HG03064 (cell line): ENCODE measurements at regions not wholly inside any gene's neighbourhood (a gene's known extent, or its start where the extent isn't known, plus 50 kb on each side); places are given as distances from the start of the nearest gene placed in this dataset.

ENCODE experiments used
- ATAC-seq: cut with Tn5 transposase; IDR thresholded peaks from one replicate; pipeline ENCODE4 v1.9.1; 2021; ENCODE audit warnings: low read depth; ENCODE audit not compliant: unreplicated experiment

DNA sequence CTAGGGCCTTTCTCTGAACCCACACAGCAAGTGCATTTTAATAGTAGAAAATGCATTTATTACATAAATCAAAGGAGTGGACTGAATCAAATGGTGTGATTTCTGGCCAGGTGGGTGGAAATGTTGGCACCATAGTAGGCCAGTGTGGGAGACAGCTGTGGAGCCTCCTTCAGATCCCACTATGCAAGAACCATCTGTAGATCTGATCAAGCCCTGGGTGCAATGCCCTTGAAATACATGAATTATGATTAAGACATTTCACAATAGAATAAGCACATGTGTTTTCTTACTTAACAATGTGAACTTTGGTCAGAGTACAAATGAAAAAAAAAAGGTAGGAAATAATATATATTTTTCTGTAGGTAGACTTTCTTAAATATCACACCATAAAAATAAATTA is 204.3 kb downstream of the PCDH7 start:
- ATAC-seq, result no peak

GRCh38 chr4:30929649-30930048 is 209.5 kb downstream of the PCDH7 start:
- no peak for ATAC-seq

GRCh38 chr4:30930276-30930675 is 210.1 kb downstream of the PCDH7 start:
- no peak for ATAC-seq

DNA sequence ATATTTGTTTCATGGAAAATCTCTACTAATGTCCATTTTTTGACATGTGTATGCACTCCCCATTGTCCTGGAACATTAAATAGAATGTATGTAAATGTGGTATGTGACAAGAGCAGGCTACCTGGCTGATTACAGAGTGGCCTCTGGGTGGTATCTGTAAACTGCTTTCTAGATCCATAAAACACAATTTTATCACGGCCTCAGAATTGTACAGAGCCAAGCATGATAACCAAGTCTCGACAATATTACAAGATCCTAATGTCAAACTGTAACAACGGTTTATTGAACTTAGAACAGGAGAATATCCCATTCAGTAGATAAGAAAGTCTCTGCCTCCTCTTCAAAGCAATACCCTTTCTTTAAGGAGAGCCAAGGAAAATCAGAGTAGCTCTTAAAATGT is 212.4 kb downstream of the PCDH7 start:
- ATAC-seq, result no peak

DNA sequence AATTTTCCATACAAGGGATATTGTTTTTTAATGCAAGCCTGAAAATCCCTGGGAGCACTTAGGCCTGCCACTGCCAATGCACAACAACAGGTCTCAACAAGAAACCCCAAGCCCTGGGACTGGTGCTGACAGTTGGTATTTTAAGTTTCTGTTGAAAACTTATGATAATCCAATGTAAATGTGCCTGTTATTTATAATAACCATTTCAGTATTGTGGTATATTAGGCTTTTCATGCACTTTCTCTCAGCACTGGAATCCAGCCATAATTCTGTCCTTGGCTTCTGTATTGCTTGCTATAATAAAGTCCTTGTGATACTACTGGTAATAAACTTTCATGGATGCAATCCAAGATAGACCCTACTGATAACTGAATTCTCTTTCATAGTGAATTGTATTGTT is 218.9 kb downstream of the PCDH7 start:
- ATAC-seq, result no peak

- no peak for ATAC-seq
Measured at GRCh38 chr4:30939684-30940083, 219.5 kb downstream of the PCDH7 start.

- ATAC-seq, result no peak
Measured at GRCh38 chr4:30941641-30942040, 221.5 kb downstream of the PCDH7 start.

DNA sequence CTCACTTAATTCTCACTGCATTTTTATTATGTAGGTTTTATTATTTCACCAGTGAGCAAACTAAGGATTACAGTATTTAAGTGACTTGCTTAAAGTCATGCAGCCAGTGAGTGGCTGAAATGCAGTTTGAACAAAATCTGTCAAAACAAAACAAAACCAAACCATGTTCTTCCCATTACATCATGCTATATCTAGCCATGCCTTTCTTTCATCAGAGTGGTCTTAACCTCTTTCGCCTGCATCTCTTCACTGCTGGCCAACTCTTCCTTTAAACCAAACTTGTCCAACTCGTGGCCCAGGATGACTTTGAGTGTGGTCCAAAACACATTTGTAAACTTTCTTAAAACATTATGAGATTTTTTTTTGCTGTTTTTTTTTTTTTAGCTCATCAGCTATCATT is 223.2 kb downstream of the PCDH7 start:
- ATAC-seq, result no peak

DNA sequence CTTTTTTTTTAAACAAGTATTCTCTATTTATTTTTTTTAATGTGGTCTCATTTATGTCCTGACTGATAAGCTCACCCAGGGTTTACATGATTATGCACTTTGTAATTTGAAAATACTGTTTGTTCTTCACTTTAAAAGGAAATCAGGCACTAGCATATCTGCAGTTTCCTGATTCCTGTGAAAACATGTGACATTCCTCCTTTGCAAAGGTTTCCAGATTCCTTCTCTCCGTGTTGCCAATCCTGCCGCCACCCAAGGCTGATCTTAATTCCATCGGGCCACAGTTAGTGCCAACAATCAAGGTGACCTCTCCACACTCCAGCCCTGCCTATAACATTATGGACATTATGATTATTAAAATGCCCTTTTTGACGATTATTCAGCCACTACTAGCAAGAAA is 225.4 kb downstream of the PCDH7 start:
- no peak for ATAC-seq

DNA sequence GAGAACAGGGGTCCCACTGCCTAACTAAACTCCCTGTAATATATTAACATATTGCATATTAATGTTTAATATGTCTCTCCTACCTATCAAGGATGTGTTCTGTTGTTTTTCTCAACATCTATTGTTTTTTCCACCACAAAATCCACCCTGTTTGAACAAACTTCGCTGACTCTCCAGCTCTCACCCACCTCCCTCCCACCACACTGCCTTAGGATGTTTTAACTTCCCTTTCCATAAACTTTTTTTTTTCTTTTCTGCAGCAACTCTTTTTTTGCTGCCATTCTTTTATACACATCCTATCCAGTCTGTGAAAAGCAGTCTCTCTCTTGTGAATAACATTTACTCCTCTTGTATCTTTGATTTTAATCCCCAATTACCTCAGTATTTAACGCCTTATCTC is 226.1 kb downstream of the PCDH7 start:
- no peak for ATAC-seq

DNA sequence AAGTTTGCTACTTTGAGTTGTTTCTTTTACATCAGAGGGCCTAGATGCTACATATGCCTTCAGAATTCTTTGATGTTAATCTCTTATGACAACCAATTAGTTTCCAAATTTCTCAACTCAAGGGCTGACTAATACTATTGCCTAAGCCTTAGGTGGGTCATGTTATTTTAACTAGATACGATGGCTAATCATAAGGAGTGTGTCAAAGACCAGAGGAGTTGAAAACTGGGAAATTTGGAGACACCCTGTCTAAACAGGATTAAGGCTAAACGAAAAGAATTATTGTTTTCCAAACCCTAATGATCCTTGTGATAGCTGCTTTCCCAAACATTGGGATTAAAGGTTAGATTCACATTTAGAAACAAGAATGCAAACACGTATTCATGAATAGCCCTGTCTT is 228.5 kb downstream of the PCDH7 start:
- no peak for ATAC-seq

DNA sequence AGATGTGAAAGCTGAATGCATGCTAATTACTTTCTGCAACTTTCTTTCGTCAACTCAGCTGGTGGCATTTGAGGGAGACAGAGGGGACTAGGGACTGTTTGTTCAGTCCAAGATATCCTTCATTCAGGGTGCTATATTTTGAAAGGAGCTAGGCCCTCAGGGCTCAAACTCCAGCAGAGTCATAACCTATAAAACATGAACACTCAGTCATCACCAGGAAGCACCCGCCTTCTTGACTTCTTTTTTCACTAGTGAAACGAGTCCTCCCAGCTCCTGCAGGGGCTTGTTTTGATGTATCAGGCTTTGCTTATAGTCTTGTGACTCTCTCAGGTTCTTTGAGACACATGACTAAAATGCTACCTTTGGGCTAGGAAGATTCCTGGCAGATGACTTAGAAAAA is 230.6 kb downstream of the PCDH7 start:
- ATAC-seq, result no peak

DNA sequence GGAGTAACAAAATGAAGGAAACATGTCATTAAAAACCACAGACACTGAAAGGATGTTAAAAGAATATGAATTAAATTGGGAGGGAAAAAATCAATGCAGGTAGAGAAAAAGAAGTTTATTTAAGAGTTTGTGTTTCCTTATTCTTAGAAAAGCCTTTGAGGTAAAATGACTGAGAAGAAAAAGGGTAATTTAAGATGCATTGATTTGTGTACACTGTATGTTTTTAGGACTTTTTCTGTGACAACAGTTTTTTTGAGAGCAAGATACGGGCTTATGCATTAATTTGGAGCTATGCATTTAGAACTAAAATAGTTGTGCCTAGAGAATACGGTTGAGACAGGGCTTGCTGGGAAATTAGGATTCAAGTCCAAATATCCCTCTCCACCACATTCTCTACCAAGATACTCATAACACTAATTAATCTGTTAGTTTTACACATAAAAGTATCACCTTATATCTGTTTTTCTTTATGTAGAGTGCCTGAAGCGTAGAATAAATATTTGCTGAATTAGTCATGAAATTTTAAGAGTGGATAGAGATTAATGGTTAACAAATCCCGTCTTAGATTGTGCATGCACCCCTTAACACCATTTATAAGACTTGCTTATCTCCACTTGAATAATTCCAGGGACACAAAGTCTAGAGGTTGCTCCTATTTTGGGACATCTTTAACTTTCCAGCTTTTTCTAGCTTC is 232.5 kb downstream of the PCDH7 start:
- no peak for ATAC-seq

DNA sequence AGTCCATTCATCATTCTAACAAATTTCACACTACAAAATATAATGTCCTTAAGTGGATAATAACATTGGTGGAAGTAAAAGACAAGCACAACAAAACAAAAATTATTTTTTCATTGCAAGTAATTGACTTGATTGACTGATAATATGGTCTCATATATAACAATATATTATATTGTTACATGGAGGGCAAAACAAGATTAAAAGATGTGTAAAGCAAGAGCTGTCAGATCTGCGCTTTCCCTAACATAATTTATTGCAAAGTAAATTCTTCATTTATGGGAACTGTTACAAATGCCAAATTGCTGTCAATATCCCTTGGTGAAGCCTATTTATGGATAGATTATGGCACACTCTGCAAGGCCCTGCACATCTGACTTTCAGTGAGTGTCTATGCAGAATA is 233.6 kb downstream of the PCDH7 start:
- ATAC-seq, result no peak

DNA sequence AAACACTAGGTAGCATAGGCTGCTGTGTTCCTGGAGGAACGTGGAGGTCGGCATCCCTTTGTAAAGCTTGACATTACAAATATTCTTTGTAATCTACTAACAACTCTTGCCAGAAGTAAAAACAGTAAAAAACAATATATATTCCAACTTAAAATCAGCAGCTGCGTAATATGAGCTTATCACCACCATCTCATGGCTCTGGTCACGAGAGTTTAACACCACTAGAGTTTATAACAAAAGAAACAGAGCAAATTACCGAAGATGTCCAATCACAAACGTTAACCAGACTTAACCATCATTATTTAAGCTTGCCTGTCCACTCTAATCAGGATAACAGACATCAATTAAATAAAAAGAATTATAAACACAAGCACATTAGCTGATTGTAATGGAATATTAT is 236.7 kb downstream of the PCDH7 start:
- ATAC-seq, result no peak

- no peak for ATAC-seq
Measured at GRCh38 chr4:30957706-30958105, 237.5 kb downstream of the PCDH7 start.

DNA sequence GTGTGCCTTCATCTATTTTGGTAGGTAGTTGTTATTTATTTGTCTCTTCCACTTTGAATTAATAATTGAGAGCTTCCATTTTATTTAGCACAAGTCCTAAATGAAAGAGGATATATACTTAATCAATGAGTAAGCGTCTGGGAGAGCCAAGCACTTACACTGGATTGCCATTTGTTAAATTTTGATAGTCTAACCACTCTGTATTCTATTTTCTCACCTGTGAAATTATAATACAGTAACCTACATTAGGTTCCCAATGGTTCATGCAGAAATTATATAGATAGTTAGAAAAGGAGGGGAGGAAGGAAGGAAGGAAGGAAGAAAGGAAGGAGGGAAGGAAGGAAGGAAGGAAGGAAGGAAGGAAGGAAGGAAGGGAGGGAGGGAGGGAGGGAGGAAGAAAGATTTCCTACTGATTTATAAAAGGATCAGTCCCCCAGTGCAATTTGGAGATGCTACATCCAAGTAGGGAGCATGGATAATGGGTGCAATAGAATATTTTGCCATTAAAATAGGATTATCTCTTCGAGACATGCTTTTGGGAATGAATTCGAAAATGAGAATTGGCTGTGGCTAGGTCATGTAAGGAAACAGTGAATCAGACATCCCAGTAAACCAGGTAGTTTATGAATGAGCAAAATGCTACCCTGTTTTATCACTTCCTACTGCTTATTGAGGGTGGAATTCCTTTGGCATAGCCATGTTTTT is 239.8 kb downstream of the PCDH7 start:
- no peak for ATAC-seq

GRCh38 chr4:30962939-30963338 is 242.8 kb downstream of the PCDH7 start:
- no peak for ATAC-seq

GRCh38 chr4:30968926-30969325 is 248.8 kb downstream of the PCDH7 start:
- ATAC-seq, result no peak

- no peak for ATAC-seq
Measured at GRCh38 chr4:30972542-30972941, 252.4 kb downstream of the PCDH7 start.

DNA sequence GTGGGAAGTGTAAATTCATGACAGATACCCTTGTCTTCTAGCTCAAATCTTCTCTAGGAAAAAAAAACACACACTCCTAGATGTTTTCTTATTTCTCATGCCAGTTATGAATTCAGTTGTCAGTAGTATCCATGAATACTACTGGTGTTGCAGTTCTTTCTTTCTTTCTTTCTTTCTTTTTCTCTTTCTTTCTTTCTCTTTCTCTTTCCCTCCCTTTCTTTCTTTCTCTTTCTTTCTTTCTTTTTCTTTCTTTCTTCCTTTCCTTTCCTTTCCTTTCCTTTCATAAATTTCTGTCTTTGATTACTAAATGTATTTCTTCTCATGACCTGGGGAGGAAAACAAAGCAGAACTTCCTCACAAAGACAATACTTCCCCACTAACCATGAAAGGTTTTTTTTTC is 253.8 kb downstream of the PCDH7 start:
- ATAC-seq, result no peak

GRCh38 chr4:30979402-30979801 is 259.2 kb downstream of the PCDH7 start:
- no peak for ATAC-seq
